ENCODE measurements at regions not wholly inside any gene's neighbourhood (a gene's known extent, or its start where the extent isn't known, plus 50 kb on each side); places are given as distances from the start of the nearest gene placed in this dataset.

DNA sequence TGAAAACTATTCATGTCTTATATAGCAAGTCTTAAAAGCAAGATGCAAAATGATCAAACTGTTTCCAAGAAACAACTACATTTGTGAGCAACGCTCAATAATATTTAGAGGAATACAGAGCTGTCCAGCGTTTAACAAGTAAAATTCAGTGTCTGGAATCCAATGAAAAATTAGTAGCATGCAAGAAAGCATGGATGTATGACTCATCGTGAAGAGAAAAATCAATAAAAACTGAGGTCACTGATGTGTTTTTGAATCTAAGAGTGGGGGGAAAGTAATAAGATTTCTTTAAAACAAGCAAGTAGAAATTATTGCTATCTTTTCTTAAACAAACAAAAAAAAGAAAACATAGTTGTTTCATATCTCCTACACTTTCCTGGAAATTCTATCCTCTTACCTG is 600.3 kb upstream of the GOLIM4 start:
- H2AFZ ChIP-seq (ENCODE audit: low read depth, low read length): no peak overlapping the region
- H3K9me2 ChIP-seq (ENCODE audit: insufficient read depth, low read length): no peaks in the 10 kb centered on the region
- no peaks in the 10 kb centered on the region for H3K79me2 ChIP-seq (replicated peaks; ENCODE audit: insufficient read depth, low read length)
- H3K4me2 ChIP-seq (ENCODE audit: low read length): no peak overlapping the region
- no peak overlapping the region for H3K27ac ChIP-seq (ENCODE audit: low read length)
- no peaks in the 10 kb centered on the region for H3K36me3 ChIP-seq (ENCODE audit: insufficient read depth, low read length)
- no peak overlapping the region for H3K9ac ChIP-seq (ENCODE audit: low read length)
- TF ChIP-seq POLR2AphosphoS5 (IDR thresholded peaks at IDR 0.05): no peak
- TF ChIP-seq RAD21 (conservative IDR thresholded peaks at IDR 0.05): no peak
- TF ChIP-seq, protein P1, sequence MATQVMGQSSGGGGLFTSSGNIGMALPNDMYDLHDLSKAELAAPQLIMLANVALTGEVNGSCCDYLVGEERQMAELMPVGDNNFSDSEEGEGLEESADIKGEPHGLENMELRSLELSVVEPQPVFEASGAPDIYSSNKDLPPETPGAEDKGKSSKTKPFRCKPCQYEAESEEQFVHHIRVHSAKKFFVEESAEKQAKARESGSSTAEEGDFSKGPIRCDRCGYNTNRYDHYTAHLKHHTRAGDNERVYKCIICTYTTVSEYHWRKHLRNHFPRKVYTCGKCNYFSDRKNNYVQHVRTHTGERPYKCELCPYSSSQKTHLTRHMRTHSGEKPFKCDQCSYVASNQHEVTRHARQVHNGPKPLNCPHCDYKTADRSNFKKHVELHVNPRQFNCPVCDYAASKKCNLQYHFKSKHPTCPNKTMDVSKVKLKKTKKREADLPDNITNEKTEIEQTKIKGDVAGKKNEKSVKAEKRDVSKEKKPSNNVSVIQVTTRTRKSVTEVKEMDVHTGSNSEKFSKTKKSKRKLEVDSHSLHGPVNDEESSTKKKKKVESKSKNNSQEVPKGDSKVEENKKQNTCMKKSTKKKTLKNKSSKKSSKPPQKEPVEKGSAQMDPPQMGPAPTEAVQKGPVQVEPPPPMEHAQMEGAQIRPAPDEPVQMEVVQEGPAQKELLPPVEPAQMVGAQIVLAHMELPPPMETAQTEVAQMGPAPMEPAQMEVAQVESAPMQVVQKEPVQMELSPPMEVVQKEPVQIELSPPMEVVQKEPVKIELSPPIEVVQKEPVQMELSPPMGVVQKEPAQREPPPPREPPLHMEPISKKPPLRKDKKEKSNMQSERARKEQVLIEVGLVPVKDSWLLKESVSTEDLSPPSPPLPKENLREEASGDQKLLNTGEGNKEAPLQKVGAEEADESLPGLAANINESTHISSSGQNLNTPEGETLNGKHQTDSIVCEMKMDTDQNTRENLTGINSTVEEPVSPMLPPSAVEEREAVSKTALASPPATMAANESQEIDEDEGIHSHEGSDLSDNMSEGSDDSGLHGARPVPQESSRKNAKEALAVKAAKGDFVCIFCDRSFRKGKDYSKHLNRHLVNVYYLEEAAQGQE (IDR thresholded peaks at IDR 0.05; ENCODE audit: borderline replicate concordance): no peak
- TF ChIP-seq EZH2 (IDR thresholded peaks at IDR 0.05; ENCODE audit: borderline replicate concordance, insufficient read depth, low read length, poor library complexity, severe bottlenecking): no peak
- TF ChIP-seq TAF1 (IDR thresholded peaks at IDR 0.05; ENCODE audit: low read depth): no peak
- TF ChIP-seq, protein P2, sequence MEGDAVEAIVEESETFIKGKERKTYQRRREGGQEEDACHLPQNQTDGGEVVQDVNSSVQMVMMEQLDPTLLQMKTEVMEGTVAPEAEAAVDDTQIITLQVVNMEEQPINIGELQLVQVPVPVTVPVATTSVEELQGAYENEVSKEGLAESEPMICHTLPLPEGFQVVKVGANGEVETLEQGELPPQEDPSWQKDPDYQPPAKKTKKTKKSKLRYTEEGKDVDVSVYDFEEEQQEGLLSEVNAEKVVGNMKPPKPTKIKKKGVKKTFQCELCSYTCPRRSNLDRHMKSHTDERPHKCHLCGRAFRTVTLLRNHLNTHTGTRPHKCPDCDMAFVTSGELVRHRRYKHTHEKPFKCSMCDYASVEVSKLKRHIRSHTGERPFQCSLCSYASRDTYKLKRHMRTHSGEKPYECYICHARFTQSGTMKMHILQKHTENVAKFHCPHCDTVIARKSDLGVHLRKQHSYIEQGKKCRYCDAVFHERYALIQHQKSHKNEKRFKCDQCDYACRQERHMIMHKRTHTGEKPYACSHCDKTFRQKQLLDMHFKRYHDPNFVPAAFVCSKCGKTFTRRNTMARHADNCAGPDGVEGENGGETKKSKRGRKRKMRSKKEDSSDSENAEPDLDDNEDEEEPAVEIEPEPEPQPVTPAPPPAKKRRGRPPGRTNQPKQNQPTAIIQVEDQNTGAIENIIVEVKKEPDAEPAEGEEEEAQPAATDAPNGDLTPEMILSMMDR (IDR thresholded peaks at IDR 0.05; ENCODE audit: poor library complexity, severe bottlenecking): no peak
- no peak for TF ChIP-seq SMC3 (conservative IDR thresholded peaks at IDR 0.05; ENCODE audit: poor library complexity)
- no peak for TF ChIP-seq MXI1 (conservative IDR thresholded peaks at IDR 0.05; ENCODE audit: poor library complexity, severe bottlenecking)
- TF ChIP-seq EP300 (conservative IDR thresholded peaks at IDR 0.05; ENCODE audit: poor library complexity, severe bottlenecking): no peak
- H3K9me3 ChIP-seq (ENCODE audit: low read length): no peaks in the 10 kb centered on the region
- no peaks in the 10 kb centered on the region for H3K27me3 ChIP-seq (ENCODE audit: insufficient read depth, low read depth, low read length)
- H3K4me3 ChIP-seq (ENCODE audit: low read length): no peak overlapping the region
- H4K20me1 ChIP-seq (ENCODE audit: insufficient read depth): no peaks in the 10 kb centered on the region
- H3F3A ChIP-seq (ENCODE audit: insufficient read depth, low read length, poor library complexity, severe bottlenecking): no peaks in the 10 kb centered on the region

DNA sequence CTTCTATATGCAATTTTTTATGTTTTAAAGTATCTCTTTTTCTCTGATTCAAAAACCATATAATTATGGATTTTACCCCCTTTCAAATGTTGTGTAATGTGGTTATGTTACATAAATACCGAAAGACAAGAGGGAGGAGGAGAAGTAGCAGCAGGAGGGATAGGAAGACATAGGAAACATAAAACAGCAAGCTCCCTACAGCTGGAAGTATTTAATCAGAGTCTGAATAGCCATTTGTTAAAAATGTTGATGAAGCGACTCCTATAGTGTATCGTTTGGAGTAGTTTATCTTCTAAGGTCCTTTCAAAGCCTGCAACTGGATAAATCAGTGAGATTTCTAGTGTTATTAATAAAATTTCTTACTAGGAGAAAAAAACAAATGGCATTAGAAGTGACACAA is 598.1 kb upstream of the GOLIM4 start:
- H3F3A ChIP-seq (ENCODE audit: insufficient read depth, low read length, poor library complexity, severe bottlenecking): no peaks in the 10 kb centered on the region
- no peaks in the 10 kb centered on the region for H4K20me1 ChIP-seq (ENCODE audit: insufficient read depth)
- no peaks in the 10 kb centered on the region for H3K9me3 ChIP-seq (ENCODE audit: low read length)
- H3K4me3 ChIP-seq (ENCODE audit: low read length): no peak overlapping the region
- H3K36me3 ChIP-seq (ENCODE audit: insufficient read depth, low read length): no peaks in the 10 kb centered on the region
- TF ChIP-seq, protein P1 (IDR thresholded peaks at IDR 0.05; ENCODE audit: borderline replicate concordance): no peak
- TF ChIP-seq, protein P2 (IDR thresholded peaks at IDR 0.05; ENCODE audit: poor library complexity, severe bottlenecking): no peak
- TF ChIP-seq MXI1 (conservative IDR thresholded peaks at IDR 0.05; ENCODE audit: poor library complexity, severe bottlenecking) (no peak), TAF1 (IDR thresholded peaks at IDR 0.05; ENCODE audit: low read depth) (no peak), RAD21 (conservative IDR thresholded peaks at IDR 0.05) (no peak), EZH2 (IDR thresholded peaks at IDR 0.05; ENCODE audit: borderline replicate concordance, insufficient read depth, low read length, poor library complexity, severe bottlenecking) (no peak), POLR2AphosphoS5 (IDR thresholded peaks at IDR 0.05) (no peak), SMC3 (conservative IDR thresholded peaks at IDR 0.05; ENCODE audit: poor library complexity) (no peak), EP300 (conservative IDR thresholded peaks at IDR 0.05; ENCODE audit: poor library complexity, severe bottlenecking) (no peak)
- H2AFZ ChIP-seq (ENCODE audit: low read depth, low read length): no peak overlapping the region
- H3K79me2 ChIP-seq (replicated peaks; ENCODE audit: insufficient read depth, low read length): no peaks in the 10 kb centered on the region
- H3K9me2 ChIP-seq (ENCODE audit: insufficient read depth, low read length): no peaks in the 10 kb centered on the region
- no peak overlapping the region for H3K27ac ChIP-seq (ENCODE audit: low read length)
- no peaks in the 10 kb centered on the region for H3K27me3 ChIP-seq (ENCODE audit: insufficient read depth, low read depth, low read length)
- H3K4me2 ChIP-seq (ENCODE audit: low read length): no peak overlapping the region
- no peak overlapping the region for H3K9ac ChIP-seq (ENCODE audit: low read length)
